ENCODE measurements at regions not wholly inside any gene's neighbourhood (a gene's known extent, or its start where the extent isn't known, plus 50 kb on each side); places are given as distances from the start of the nearest gene placed in this dataset.
"Not testable (repeated sequence)": the region's sequence is repeated elsewhere in the genome, so short reads cannot be mapped to it uniquely, and the experiment has no call there.

- DNase-seq (ENCODE audit: low read depth in 2 of 2), result no peak
These were observed 830.1 kb upstream of the TMEFF2 start for GRCh38 chr2:193024791-193025190.

GRCh38 chr2:193011870-193012269 is 817.1 kb upstream of the TMEFF2 start:
- DNase-seq (ENCODE audit: low read depth in 2 of 2), result no peak

GRCh38 chr2:192993059-192993458 is 798.3 kb upstream of the TMEFF2 start:
- no peak for DNase-seq (ENCODE audit: low read depth in 2 of 2)

GRCh38 chr2:192983173-192983572 is 788.4 kb upstream of the TMEFF2 start:
- no peak for DNase-seq (ENCODE audit: low read depth in 2 of 2)

DNA sequence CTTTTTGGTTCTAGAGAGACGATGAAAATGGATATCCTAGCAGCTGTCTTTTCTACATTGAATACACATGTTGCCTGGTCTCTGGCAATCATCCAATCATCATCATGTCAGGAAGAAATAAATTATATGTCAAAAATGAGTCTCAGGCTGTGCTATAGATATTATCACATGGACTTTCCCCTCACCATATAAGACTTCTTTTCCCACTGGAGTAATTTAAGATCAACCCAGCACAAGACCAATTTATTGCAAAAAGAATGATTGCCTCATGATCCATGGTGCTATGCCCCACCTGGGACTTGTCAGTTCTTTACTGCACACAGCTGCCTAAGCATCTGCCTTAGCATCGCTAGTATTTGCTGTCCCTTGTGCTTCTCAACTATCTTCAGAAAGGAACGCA is 783.7 kb upstream of the TMEFF2 start:
- DNase-seq (ENCODE audit: low read depth in 2 of 2), result no peak

DNA sequence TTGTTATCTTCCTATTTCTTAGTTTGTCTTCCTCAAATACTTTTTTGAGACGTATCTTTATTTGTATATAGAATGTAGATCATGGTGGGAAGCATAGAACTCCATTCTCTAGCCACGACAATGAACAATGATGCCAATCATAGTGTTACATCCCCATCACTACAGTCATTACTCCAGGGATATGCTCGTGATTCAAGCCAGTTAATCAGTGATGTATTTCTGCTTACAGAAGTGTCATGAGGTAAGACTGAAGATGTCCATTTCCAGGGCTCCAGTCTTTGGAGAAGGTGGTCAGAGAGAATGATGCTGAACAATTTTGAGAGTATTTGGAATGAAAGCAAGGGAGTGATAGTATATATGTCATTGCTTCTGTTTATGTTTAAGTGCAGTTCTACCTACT is 777.2 kb upstream of the TMEFF2 start:
- no peak for DNase-seq (ENCODE audit: low read depth in 2 of 2)

GRCh38 chr2:192969055-192969454 is 774.3 kb upstream of the TMEFF2 start:
- DNase-seq (ENCODE audit: low read depth in 2 of 2), result no peak

GRCh38 chr2:192960945-192961344 is 766.2 kb upstream of the TMEFF2 start:
- no peak for DNase-seq (ENCODE audit: low read depth in 2 of 2)

DNA sequence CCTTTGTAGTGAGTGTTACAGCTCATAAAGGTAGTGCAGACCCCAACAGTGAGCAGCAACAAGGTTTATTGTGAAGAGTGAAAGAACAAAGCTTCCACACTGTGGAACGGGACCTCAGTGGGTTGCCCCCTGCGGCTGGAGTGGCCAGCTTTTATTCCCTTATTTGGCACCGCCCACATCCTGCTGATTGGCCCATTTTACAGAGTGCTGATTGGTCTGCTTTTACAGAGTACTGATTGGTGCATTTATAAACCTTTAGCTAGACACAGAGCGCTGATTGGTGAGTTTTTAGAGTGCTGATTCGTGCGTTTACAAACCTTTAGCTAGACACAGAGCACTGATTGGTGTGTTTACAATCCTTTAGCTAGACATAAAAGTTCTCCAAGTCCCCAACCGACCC is 763.9 kb upstream of the TMEFF2 start:
- DNase-seq (ENCODE audit: low read depth in 2 of 2), result not testable (repeated sequence)

- DNase-seq (ENCODE audit: low read depth in 2 of 2), result no peak
These were observed 762.7 kb upstream of the TMEFF2 start for GRCh38 chr2:192957425-192957824.

DNA sequence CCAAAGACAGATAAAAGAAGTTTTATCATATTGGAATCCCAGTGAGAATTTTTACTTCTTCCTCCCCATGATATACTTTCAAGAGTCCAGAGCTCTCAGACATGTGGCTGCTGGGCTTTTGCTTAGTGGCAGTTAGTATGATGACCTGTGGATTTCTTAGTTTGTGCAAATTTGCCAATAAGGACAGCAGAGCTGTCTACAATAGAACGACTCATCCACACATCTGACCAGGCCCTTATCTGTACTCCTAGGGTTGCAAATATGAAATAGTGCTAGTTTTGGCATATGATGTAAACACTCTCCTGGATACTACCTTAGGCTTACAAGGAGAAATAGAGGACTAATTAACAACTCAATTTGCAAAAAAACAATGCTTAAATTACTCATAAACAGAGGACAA is 758.4 kb upstream of the TMEFF2 start:
- DNase-seq (ENCODE audit: low read depth in 2 of 2), result no peak

GRCh38 chr2:192952245-192952644 is 757.5 kb upstream of the TMEFF2 start:
- DNase-seq (ENCODE audit: low read depth in 2 of 2), result no peak

GRCh38 chr2:192948316-192948715 is 753.6 kb upstream of the TMEFF2 start:
- DNase-seq (ENCODE audit: low read depth in 2 of 2), result no peak

GRCh38 chr2:192947352-192947751 is 752.6 kb upstream of the TMEFF2 start:
- DNase-seq (ENCODE audit: low read depth in 2 of 2), result no peak

GRCh38 chr2:192940767-192941166 is 746.0 kb upstream of the TMEFF2 start:
- DNase-seq (ENCODE audit: low read depth in 2 of 2), result no peak

DNA sequence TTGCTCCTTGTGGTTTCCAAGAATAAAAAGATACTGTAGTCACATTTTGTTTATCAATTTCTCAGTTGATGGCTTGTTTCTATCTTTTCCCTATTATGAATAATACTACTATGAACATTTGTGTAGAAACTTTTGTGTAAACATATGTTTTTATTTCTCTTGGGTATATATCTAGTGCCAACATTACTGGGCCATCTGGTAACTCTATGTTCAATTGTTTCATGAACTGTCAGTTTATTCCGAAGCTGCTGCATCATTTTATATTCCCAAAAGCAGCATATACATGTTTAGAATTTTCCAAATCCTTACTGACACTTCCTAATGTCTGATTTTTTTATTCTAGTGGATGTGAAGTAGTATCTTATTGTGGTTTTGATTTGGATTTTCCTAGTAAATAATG is 737.6 kb upstream of the TMEFF2 start:
- no peak for DNase-seq (ENCODE audit: low read depth in 2 of 2)

GRCh38 chr2:192921631-192922030 is 726.9 kb upstream of the TMEFF2 start:
- not testable (repeated sequence) for DNase-seq (ENCODE audit: low read depth in 2 of 2)

DNA sequence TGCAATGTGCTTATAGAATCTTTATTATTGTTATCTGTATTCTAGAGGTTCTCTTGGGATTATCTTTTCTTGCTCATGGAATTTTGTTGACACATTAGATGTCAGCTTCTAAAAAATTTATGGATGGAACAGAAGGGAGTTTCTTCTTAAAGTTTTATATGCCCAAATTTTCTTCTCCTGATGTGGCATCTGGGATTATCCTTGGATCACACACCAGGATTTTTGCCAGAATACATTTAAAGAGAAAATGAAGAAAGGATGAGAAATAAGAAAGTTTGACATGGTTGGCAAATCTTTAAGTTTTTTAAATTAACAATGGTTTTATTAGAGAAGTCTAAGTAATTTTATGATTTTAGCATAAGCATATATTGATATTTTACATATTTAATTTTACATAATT is 706.7 kb upstream of the TMEFF2 start:
- no peak for DNase-seq (ENCODE audit: low read depth in 2 of 2)

DNA sequence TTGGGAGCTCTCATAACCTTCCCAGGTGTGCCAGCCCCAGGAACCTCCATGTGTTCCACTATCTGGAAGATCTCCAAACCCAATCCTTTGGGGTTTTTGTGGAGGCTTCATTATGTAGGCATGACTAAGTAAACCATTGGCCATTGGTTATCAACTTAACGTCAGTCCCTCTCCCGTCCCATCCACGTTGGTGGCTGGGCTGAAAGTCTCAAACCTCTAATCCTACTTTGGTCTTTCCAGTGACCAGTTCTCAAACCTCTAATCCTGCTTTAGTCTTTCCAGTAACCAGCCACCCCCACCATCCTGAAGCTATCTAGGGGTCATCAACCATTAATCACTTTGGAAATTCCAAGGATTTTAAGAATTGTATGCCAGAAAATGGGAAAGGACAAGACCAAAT is 704.7 kb upstream of the TMEFF2 start:
- DNase-seq (ENCODE audit: low read depth in 2 of 2), result no peak

DNA sequence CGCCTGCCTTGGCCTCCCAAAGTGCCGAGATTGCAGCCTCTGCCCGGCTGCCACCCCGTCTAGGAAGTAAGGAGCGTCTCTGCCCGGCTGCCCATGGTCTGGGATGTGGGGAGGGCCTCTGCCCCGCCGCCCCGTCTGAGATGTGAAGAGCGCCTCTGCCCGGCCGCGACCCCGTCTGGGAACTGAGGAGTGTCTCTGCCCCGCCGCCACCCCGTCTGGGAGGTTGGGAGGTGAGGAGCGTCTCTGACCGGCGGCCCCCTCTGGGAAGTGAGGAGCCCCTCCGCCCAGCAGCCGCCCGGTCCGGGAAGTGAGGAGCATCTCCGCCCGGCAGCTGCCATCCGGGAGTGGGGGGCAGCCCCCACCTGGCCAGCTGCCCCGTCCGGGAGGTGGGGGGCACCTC is 699.2 kb upstream of the TMEFF2 start:
- DNase-seq (ENCODE audit: low read depth in 2 of 2), result not testable (repeated sequence)

DNA sequence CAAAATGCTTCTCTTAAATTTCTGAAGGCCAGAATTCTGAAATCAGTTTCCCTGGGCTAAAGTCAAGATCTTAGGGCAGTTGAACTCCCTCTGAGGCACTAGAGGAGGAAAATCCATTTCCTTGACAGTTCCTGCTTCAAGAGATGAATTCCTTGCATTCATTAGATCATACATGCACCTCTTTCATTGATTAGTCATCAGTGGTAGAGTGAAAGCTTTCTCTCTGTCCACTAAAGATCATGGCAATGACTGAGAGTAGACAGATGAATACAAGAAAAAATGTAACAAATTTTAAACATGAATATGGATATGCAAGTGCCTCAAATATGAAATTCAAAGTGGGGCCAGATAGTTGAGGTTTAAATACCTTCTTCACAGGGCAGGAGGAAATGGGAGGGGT is 693.4 kb upstream of the TMEFF2 start:
- DNase-seq (ENCODE audit: low read depth in 2 of 2), result no peak

- no peak for DNase-seq (ENCODE audit: low read depth in 2 of 2)
These were observed 692.6 kb upstream of the TMEFF2 start for GRCh38 chr2:192887337-192887736.

- no peak for DNase-seq (ENCODE audit: low read depth in 2 of 2)
These were observed 691.9 kb upstream of the TMEFF2 start for GRCh38 chr2:192886636-192887035.

GRCh38 chr2:192885569-192886160 is 690.9 kb upstream of the TMEFF2 start:
- DNase-seq (ENCODE audit: low read depth in 2 of 2), result no peak

Data from dermis microvascular lymphatic vessel endothelial cell (primary cell).